ENCODE measurements at regions not wholly inside any gene's neighbourhood (a gene's known extent, or its start where the extent isn't known, plus 50 kb on each side); places are given as distances from the start of the nearest gene placed in this dataset.

DNA sequence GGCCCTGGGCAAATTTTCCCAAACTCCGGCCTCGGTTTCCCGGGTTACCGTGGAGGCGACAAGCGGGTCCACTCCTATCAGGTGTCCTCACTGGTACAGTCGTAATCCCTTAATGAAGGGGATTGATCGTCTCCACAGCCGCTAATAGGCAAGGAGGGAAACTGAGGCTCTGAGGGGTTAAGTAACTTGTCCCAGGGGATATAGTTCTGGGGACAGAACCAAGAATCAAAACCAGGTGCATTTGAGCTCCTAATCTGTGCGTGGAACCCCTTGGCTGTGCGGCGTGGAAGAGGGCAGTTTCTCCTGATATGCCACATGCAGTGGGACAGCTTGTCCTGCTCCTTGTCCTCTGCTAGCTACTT, 157.2 kb downstream of the CYRIA start:
- no peak for DNase-seq (ENCODE audit: extremely low read depth in 1 of 2, low read depth in 1 of 2)

DNA sequence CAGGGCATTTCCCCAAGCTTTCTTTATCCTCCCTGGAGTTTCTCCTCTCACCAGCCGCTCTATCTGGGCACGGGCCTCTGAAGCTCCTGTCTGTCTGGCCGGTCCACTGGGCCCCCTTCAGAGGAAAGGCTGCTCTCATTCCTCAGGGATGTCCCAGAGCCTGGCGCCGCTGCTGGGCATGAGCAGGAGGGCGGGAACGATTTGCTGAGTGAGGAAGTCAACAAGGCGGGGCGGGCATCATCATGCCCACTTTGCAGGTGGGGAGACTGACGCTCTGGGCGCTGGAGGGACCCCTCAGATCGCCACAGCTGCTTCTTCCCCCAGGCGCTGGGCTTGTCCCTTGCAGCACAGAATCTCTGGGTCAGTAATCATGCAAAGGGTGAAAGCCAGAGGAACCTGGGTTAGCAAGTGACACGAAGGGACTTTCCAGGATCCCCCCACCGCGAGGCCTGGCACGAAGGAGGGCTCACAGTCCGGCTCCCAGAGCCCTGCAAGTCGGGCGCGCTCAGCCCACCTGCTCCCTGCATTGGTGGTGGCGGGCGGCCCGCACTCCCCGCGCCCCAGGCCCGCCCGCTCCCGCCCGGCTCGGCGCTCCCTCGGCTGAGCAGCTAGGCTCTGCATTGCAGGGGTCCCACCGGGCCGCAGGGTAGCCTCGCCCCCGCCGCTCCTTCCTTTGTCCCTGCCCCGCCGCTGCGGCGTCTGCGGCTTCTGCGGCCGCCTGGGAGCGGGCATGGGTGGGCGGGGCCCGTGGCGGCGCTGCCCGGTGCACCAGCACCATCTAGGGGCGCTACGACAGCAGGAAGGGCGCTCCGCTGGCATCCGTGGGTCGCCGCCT, 157.8 kb downstream of the CYRIA start:
- DNase-seq (ENCODE audit: extremely low read depth in 1 of 2, low read depth in 1 of 2) = no peak

DNA sequence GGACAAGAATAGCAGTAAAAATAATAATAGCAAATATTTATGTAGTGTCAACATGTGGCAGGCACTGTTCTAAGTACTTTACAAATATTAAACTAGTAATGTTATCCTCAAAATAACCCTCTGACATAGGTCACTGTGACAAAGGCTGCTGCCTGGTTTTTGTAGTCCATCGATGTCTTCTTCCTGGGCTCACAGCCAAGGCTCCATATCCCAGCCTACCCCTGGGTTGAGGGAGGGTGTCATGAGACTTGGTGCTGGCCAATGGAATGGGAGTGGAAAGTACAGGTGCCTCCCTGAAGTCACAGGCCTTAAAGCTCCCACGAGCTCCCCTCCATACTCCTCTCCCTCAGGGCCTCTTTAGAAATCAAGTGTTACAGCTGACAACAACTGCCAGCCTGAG, 159.3 kb downstream of the CYRIA start:
- DNase-seq (ENCODE audit: extremely low read depth in 1 of 2, low read depth in 1 of 2) = no peak

DNA sequence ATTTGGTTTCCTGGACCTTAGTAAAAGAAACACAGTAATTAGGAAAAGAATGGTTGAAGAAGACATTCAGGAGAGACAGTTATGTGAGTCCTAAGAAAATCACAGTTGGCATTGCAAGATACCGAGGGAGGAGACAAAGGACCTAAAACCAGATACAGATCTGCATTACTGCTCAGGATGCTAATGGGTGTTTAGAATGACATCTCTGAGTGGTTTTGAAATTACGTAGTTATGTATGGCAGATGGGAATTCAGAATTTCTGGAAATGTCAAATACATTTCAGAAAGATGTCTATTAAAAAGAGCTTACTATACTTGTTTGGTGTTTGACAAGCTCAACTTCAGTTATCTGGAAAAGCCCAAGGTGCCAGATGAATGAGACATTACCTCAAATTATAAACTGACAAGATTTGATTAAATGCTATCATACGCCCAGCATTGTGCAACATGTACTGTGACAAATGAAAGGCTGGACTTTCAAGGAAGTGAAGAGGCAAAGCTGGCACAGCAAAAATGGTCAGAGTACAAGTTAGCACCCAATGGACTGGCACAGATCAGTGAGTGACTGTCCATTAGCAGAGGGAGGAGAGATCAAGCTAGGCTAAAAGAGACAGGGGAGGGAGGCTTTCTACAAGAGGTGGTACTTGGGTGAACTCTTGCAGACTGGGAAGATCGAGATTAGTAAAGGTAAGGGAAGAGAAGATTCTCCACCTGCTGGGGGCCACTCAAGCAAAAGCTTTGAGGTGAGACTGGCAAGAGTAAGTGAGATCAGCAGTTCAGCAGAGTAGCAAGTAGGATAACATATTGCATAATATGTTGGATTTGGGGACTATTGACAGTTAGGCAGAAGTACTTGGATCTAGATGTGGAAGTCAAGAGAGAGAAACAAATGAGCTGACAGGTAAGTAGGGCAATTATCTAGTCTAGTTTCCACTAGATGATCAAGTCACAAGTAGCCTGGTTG, 168.9 kb downstream of the CYRIA start:
- DNase-seq (ENCODE audit: extremely low read depth in 1 of 2, low read depth in 1 of 2) = no peak

DNA sequence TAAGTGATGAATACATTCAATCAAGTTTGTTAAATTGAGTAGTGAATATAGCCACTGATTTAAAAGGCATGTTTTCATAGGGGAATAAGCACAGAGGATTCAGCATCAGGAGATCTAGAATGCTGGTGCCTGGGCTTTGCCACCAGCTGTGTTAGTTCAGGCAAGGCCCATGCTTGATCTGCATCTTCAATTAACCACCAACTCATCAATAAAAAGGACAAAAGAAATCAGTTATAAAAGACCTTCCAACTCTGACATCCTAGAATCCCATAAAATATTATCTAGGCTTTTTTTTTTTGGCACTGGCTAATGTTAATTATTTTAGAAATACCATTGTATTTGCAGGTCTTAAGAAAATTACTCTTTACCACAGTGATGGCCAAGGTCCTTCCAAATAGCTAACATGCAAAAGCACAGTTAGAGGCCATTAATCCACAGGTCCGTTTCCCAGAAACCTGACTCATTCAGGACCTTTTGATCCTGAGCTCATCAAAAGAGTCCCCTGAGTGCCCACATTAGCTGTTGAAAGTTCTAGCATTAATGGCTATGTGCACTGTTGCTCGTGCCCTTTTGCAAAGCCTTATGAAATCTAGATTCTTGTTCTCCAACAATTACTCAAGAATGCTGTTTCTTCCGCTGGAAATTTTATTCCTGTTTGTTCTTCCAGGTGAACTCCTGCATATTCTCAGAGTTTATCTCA, 170.0 kb downstream of the CYRIA start:
- no peak for DNase-seq (ENCODE audit: extremely low read depth in 1 of 2, low read depth in 1 of 2)

DNA sequence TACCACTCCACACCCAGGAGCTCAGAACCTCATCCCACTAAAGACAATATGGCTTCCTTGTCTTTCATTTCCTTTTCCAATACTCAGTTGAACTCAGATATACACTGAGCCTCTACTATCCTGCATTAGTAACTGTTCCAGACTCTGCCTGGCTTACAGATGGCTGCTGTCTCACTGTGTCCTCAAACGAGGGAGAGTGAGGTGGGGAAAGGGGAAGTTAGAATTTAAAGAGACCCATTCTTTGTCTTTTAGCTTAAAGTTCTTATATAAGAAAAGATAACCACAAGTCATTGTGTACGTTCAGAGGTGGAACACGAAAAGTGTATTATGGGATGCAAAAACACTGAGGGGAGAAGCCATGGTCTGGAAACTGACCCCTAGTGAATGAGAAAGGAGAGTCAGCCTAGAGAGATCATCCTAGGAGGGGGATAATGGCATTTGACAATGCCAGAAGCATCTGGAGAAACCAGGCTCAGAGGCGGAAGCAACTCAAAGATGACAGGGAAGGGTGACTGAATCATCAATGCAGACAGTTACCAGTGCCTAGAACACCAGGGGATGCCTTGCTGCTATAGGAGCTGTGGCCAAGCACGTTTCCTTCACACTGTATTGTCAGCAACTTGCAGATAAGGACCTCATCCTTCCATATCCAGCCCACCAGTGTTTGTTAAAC, 170.7 kb downstream of the CYRIA start:
- no peak for DNase-seq (ENCODE audit: extremely low read depth in 1 of 2, low read depth in 1 of 2)

DNA sequence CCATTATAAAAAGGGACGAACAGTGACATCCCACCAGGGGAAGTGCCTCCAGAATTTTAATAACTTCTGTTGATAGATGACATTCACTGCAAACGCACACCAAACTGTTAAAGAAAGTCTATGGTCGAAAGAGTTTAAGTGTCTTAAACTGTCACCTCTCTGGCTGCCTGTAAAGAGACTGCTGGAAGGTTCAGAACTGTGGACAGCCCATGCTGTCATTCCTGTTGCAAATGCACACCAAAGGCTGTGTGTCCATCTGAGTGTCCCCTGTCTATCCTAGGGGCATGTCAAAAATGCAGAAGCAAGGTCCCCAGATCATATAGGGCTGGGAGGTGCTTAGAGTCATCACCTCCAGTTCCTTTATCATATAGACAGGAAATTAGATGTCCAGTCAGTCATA, 171.8 kb downstream of the CYRIA start:
- DNase-seq (ENCODE audit: extremely low read depth in 1 of 2, low read depth in 1 of 2) = no peak

DNA sequence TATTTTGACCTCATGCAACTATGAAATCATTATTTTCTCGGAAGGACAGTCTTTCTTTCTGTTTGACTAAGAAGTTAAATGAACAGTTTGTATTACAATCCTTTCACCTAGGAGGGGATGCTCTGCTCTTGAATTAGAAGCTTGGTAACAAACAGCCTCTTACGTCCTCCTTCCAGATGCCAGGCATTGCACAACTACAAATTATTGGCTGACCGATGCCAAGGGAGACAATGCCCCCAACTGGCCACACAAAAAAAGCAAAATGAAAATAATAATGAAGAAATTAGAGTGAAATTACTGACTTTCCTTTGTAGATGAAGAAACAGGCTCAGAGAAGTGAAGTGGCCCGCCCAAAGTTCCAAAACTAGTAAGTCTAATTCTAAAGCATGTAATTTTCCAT, 177.9 kb downstream of the CYRIA start:
- no peak for DNase-seq (ENCODE audit: extremely low read depth in 1 of 2, low read depth in 1 of 2)

DNA sequence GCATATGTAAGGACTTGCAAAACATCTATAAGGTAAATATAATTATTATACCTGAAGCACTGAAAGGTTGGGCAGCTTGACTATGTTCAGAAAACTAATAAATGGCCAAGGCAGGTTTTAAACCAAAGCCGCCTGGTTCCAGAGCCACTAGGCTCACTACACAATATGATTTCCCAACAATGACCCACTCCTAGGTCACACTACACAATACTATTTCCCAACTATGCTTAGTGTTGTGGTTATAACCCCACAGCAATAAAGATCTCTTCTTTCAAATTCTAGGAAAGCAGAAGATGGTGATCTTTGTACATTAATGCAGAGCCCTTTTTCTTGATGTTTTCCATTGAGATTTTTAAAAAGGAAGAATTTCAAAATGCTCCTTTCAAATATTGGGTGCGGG, 180.4 kb downstream of the CYRIA start:
- DNase-seq (ENCODE audit: extremely low read depth in 1 of 2, low read depth in 1 of 2) = no peak

DNA sequence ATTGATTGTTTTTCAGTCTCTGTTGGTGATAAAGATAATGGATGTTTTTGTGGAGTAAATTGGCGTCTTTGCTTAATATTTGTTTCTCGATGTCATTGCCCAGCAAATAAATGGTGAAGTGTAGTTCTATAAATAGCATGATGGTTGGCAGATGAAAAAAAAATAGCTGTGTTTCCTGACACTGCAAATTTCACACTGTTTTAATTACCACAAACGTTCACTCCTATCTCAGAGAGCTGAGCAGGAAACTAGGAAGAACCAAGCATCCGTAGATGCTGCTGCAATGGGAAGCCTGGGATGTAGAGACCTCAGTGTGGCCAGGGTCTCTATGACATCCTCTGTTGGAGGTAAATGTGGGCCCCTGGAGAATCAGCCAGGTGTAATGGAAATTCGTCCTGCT, 183.2 kb downstream of the CYRIA start:
- no peak for DNase-seq (ENCODE audit: extremely low read depth in 1 of 2, low read depth in 1 of 2)

DNA sequence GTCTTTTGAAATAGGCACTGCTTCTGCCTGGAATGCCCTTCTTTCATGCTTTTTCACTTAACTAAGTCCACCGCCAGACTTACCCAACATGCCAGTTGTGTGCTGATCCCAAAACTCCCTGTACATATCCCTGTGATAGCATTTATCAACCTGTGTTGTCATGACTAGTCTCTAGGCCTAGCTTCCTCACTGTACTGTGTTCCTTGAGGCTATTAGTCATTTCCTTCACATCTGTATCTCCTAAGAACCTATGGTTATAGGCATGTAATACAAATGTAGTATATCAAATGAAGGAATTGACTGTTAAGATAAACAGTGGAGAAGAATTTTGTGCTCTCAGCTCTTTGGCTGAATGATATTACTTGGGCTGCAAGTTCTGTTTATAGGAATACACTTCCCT, 184.3 kb downstream of the CYRIA start:
- DNase-seq (ENCODE audit: extremely low read depth in 1 of 2, low read depth in 1 of 2) = no peak

DNA sequence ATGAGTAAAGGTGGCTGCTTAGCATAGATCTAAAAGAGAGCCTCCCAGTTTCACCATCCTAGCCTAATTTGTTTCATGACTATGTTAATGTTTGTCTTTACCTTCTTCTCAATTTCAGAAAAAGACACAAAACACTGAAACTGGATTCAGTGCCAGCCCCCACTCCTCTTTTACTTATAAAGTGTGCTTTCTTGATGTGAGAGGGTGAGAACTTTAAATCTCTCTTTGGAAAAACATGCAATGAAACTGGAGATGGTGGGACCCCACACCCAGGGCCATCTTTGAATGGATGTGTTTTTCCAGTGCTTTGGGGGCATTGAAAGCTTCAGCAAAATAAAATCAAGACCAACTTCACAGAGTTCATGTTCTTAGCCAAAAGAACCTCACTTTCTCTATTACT, 185.9 kb downstream of the CYRIA start:
- no peak for DNase-seq (ENCODE audit: extremely low read depth in 1 of 2, low read depth in 1 of 2)

DNA sequence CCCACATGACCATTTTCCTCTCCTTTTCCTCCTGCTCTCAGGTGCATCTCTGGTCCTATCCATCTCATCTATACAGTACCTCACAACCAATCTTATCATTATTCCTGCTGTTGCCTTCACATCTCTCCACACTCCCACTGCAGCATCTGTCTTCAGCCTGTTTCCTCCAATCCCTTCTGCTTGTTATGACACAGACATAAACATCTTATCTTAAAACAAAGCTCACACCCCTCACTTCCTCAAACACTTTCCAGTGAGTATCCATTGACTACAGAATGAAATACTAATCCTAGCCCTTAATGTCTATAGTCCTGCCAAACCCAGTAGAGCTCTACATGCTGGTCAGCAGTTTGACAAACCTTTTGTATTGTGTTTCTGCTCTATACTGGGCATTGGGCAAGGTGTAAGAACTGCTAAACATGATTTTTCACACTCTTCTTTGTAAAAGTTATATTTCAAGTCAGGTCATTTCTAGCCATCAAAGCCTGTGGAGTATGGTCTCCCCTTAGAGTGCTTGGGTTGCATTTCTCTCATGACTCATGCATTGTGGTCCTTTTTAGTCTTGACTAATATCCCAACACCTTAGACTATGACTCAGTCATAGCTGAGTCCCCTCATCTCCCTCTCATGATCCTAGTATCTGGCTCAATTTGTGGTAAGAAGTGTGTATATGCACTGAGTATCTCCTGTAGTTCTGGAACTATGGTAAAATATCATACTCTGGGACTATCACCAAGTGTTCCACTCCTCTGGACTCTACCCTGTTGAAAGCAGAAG, 187.0 kb downstream of the CYRIA start:
- no peak for DNase-seq (ENCODE audit: extremely low read depth in 1 of 2, low read depth in 1 of 2)

DNA sequence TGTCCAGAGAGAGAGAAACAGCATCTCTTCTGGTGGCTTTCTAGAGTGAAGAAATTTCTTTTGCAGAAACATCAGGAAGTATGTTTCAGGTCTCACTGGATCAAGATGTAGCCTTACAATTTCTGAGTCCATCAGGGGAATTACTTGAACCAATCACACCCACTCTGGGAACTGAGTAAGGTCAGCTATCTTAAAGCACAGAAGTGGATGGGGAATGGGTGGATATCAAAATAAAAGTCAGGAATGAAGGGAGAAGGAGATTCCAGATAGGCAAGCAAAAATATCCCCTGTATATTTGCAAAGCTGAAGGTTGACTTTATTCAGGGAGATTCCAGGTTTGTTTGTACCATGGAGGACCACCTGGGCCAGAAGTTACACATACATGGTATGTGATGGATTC, 188.0 kb downstream of the CYRIA start:
- DNase-seq (ENCODE audit: extremely low read depth in 1 of 2, low read depth in 1 of 2) = no peak

DNA sequence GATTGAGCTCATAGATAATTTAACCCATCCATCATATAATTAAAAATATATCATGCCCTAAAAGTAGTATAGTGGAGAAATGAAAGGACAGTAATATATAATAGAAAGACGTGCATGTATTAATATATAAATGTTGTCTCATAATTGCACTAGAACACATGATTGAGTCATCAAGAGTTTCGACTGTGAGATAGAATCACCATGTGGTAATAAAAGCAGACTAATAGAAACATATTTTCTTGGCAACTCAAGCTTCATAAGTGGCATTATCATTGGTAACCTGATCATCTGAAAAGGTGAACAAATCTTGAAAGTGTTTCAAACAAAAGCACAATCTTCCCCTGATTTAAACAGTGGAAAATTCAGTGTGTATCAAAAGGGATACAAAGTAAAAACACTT, 188.8 kb downstream of the CYRIA start:
- DNase-seq (ENCODE audit: extremely low read depth in 1 of 2, low read depth in 1 of 2) = no peak

DNA sequence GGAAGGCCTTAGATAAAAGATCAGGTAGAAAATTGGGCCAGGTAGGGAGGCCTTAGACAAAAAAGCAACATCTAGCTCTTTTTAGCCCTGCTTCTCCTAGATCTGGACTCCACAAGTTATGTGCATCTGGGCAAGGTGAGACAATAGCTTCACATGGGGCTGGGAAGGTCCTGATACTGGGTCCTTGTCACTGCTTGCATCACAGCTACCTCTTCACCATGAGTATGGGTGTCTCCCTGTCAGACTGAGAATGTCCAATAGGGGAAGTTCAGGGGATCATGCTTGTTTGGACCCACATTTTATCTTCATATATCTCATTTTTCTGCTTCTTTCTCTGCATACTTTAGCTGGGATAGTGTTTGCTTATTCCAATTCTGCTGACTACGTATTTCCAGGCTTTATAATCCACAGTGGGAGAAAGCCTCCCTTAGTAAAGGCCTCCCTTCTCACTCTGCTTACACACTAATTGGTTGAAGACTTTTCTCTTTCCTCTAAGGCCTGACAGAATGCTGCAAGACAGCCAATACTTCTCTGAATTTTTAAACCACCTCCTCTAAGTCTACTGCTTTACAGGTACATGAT, 189.6 kb downstream of the CYRIA start:
- no peak for DNase-seq (ENCODE audit: extremely low read depth in 1 of 2, low read depth in 1 of 2)

DNA sequence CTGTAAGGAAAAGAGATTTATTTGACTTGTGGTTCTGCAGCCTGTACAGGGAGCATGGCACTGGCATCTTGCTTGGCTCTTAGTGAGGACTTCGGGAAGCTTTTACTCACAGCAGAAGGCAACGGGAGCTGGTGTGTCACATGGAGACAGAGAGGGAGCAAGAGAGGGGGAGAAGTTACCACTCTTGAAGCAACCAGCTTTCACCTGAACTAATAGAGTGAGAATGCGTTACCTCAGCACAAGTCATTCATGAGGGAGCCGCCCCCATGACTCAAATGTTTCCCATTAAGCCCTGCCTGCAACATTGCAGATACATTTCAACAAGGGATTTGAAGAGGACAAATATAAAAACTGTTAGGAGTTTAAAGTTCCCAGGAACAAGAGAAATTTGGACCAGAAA, 190.0 kb downstream of the CYRIA start:
- no peak for DNase-seq (ENCODE audit: extremely low read depth in 1 of 2, low read depth in 1 of 2)

DNA sequence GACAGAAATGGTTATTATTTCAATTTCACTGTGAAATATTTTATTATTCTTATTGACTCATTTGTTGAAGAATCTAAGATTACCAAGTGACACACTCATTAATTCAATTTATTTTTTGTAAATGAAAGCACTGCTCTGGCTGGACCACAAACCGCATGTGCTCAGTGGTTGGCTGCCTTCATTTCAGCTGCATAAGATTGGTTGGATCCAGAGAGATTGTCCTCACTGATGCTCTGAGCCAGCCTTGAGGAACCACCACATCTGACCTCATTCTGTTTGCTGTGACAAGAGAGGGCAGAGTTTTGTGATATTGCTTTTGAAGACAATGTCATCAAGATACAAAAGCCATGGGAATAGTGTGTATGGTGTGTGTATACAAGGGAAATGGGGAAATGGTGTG, 192.1 kb downstream of the CYRIA start:
- no peak for DNase-seq (ENCODE audit: extremely low read depth in 1 of 2, low read depth in 1 of 2)

DNA sequence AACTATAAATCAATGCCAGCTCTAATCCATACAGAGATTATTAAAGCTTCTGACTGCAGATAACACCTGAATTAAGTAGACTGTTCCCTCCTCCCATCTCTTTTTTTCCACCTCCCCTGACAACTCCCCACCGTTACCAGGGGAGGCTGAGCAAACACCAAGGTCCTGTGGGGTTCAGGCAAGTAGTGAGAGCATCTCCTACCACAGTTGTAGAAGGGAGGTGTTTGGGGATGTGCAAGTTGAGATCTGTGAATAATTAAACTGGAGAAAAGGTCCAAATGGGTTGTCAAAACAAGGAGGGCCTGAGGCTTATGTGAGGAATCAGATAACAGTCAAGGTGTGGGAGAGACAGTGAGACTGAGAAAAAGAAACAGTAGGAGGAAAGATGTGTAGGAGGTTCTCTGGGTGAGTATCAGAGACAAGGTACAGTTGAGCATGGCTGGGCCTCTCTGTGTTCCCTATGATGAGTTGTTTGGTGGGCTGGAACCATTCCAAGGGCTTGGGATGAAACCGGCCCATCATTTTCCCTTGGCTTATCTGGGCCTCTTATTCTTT, 194.6 kb downstream of the CYRIA start:
- no peak for DNase-seq (ENCODE audit: extremely low read depth in 1 of 2, low read depth in 1 of 2)

DNA sequence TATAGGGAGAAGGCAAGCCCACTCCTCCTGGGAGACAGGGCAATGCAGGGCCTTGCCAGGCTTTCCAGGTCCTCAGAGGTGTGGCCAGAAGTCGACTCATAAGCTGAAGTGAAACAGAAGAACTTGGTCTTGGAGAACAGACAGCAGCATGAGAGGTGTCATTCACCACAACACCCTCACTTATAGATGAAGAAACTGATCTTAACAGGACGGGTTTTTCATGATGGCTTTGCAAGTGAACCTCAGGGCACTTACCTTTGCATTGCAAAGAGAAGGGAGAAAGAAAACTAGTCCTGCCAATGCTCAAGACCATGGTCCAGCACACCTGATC, 198.8 kb downstream of the CYRIA start:
- no peak for DNase-seq (ENCODE audit: extremely low read depth in 1 of 2, low read depth in 1 of 2)
